PFSK-1 (cell line): ENCODE measurements at regions not wholly inside any gene's neighbourhood (a gene's known extent, or its start where the extent isn't known, plus 50 kb on each side); places are given as distances from the start of the nearest gene placed in this dataset.

Experiments used
- REST ChIP-seq, 2 experiments: IDR thresholded peaks; 2 replicates each; pipeline versions ENCODE4 v1.6.1 to v1.8.0; 2011 to 2012; ENCODE audit warnings: low read depth in 2 of 2, low read length in 2 of 2, control low read depth in 1 of 2, inconsistent platforms in 1 of 2, mild to moderate bottlenecking in 1 of 2, moderate library complexity in 1 of 2; ENCODE audit not compliant: insufficient read depth in 1 of 2
- SIN3A ChIP-seq: IDR thresholded peaks from 2 replicates; pipeline ENCODE4 v1.6.1; 2012; ENCODE audit warnings: mild to moderate bottlenecking, low read length, moderate library complexity, borderline replicate concordance; ENCODE audit not compliant: insufficient read depth
- TAF1 ChIP-seq: IDR thresholded peaks from 2 replicates; pipeline ENCODE4 v1.6.1; 2012; ENCODE audit warnings: low read length, control low read depth, borderline replicate concordance; ENCODE audit not compliant: insufficient read depth

DNA sequence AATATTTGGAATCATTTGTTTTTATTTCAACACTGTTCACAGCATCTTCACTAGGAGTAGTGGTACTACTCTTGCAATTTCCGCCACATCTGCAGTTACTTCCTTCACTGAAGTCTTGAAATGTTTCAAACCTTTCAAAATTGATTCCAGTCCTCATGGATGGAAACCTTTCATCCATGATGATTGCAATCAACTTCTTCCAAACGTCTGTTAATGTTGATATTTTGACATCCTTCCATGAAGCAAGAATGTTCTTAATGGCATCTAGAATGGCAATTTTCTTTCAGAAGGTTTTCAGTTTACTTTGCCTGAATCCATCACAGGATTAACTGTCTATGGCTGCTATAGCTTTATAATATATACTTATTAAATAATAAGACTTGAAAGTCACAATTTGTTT lies 736.8 kb upstream of the CA10 start:
- no peak for TF ChIP-seq SIN3A
- no peak for TF ChIP-seq TAF1
- no peak for TF ChIP-seq REST (IDR thresholded peaks at IDR 0.05; ENCODE audit: insufficient read depth in 1 of 2, low read depth in 2 of 2, low read length in 2 of 2)
